K562 (cell line): ENCODE measurements at regions not wholly inside any gene's neighbourhood (a gene's known extent, or its start where the extent isn't known, plus 50 kb on each side); places are given as distances from the start of the nearest gene placed in this dataset.

Experiments used
- ATAC-seq: fragments of 200-7000 bp; cut with Tn5 transposase; 3 replicates; pipeline ENCODE4 v1.9.1; 2020; ENCODE audit warnings: moderate library complexity
- BruUV-seq: library from RNA; stranded (reverse); fragments of 400-500 nt; replicated peaks from 2 replicates; lab custom pipeline; 2021; lab: Mats Ljungman, UMichigan
- CTCF ChIA-PET: fragments of 300-600 bp; formaldehyde crosslinking; extraction: SDS; loops from one replicate; lab custom pipeline; 2021; ENCODE audit warnings: low intra/inter-chr PET ratio; lab: Yijun Ruan, JAX
- POLR2A ChIA-PET: fragments of 300-600, 350-650 bp; sonication (Branson Sonifier 250); formaldehyde crosslinking; extraction: SDS; loops from one replicate; lab custom pipeline; 2021; ENCODE audit warnings: antibody characterized with exemption, inconsistent platforms; lab: Yijun Ruan, JAX
- DNase-seq, 4 experiments: peaks; one replicate each; pipeline versions ENCODE4 v3.0.0 to v3.0.0-alpha.2; 2011 to 2018; ENCODE audit warnings: low spot score in 3 of 4, mixed read lengths in 3 of 4; ENCODE audit errors: extremely low read depth in 1 of 4
- FAIRE-seq: peaks from 2 replicates; lab custom pipeline; 2011; peaks lifted over from hg19 to GRCh38; lab: Jason Lieb, UNC
- H2AFZ ChIP-seq: 2 replicates; pipeline ENCODE4 v1.6.0; 2011; ENCODE audit warnings: low read depth, low read length, control low read depth, inconsistent platforms
- H3K27ac ChIP-seq: fragments of 200-600 bp; 3 replicates; pipeline ENCODE4 v1.8.0; 2011; ENCODE audit warnings: low read depth, mild to moderate bottlenecking, control low read depth, inconsistent platforms, low read length, moderate library complexity, mixed read lengths; ENCODE audit errors: extremely low read depth
- H3K27me3 ChIP-seq, 2 experiments: fragments of 300-600 bp in 1 of 2; 2 replicates in 1 of 2; 3 replicates in 1 of 2; pipeline versions ENCODE4 v1.6.0 to v1.8.0; 2011; ENCODE audit warnings: inconsistent platforms in 2 of 2, low read length in 2 of 2, mild to moderate bottlenecking in 1 of 2, mixed read lengths in 1 of 2, moderate library complexity in 1 of 2; ENCODE audit not compliant: control insufficient read depth in 2 of 2, insufficient read depth in 2 of 2
- H3K36me3 ChIP-seq: fragments of 300-600 bp; 3 replicates; pipeline ENCODE4 v1.8.0; 2011; ENCODE audit warnings: mild to moderate bottlenecking, low read length, inconsistent platforms; ENCODE audit not compliant: control insufficient read depth, insufficient read depth
- H3K4me1 ChIP-seq, 2 experiments: fragments of 200-600 bp in 1 of 2; replicated peaks in 1 of 2; 2 replicates in 1 of 2; 3 replicates in 1 of 2; pipeline versions ENCODE4 v1.5.1 to v1.8.0; 2011; ENCODE audit warnings: inconsistent platforms in 2 of 2, low read length in 2 of 2, mild to moderate bottlenecking in 1 of 2, mixed read lengths in 1 of 2, moderate library complexity in 1 of 2; ENCODE audit not compliant: control insufficient read depth in 2 of 2, insufficient read depth in 2 of 2
- H3K4me2 ChIP-seq: 2 replicates; pipeline ENCODE4 v1.6.1; 2011; ENCODE audit warnings: low read length, control low read depth, inconsistent platforms, mixed read lengths; ENCODE audit not compliant: insufficient read depth
- H3K4me3 ChIP-seq: fragments of 200-600 bp; sonication (generic), shearing (Covaris generic); 2 replicates; pipeline ENCODE4 v1.5.1; 2016; ENCODE audit warnings: control low read depth, inconsistent platforms
- H3K79me2 ChIP-seq: fragments of 200-600 bp; 3 replicates; pipeline ENCODE4 v1.8.0; 2011; ENCODE audit warnings: low read length, inconsistent platforms; ENCODE audit not compliant: control insufficient read depth, insufficient read depth
- H3K9ac ChIP-seq, 2 experiments: 2 replicates each; pipeline versions ENCODE4 v1.6.0 to v1.6.1; 2011; ENCODE audit warnings: low read depth in 2 of 2, low read length in 2 of 2, control low read depth in 1 of 2, inconsistent platforms in 1 of 2, mild to moderate bottlenecking in 1 of 2, mixed read lengths in 1 of 2; ENCODE audit not compliant: insufficient read depth in 1 of 2
- H3K9me1 ChIP-seq: one replicate; pipeline ENCODE4 v1.6.0; 2011; ENCODE audit warnings: inconsistent platforms, mild to moderate bottlenecking, low read length, moderate library complexity; ENCODE audit not compliant: control insufficient read depth, insufficient read depth
- H3K9me3 ChIP-seq: replicated peaks from 2 replicates; pipeline ENCODE4 v1.5.1; 2011; ENCODE audit warnings: low read depth, low read length, inconsistent platforms; ENCODE audit not compliant: control insufficient read depth, insufficient read depth
- H4K20me1 ChIP-seq: replicated peaks from 2 replicates; pipeline ENCODE4 v1.6.1; 2011; ENCODE audit warnings: low read length, inconsistent platforms, mixed read lengths; ENCODE audit not compliant: control insufficient read depth, insufficient read depth
- ARID1B ChIP-seq: fragments of 450-650 bp; IDR thresholded peaks from 2 replicates; pipeline ENCODE4 v1.6.1; 2016; ENCODE audit warnings: antibody characterized with exemption, mild to moderate bottlenecking, inconsistent platforms
- ATF3 ChIP-seq, 2 experiments: fragments of 450-650 bp in 1 of 2; sonication (generic) in 1 of 2; formaldehyde crosslinking in 1 of 2; IDR thresholded peaks in 1 of 2; conservative IDR thresholded peaks in 1 of 2; 2 replicates each; pipeline versions ENCODE4 v1.6.1 to v1.8.1; 2016 to 2023; ENCODE audit warnings: mild to moderate bottlenecking in 2 of 2, moderate library complexity in 2 of 2, inconsistent platforms in 1 of 2, missing genetic modification reagents in 1 of 2
- CREB5 ChIP-seq: fragments of 250-450 bp; sonication (Bioruptor Pico); IDR thresholded peaks from 2 replicates; pipeline ENCODE4 v1.5.0; 2020; ENCODE audit warnings: mild to moderate bottlenecking
- ELK3 ChIP-seq: fragments of 450-650 bp; formaldehyde crosslinking; IDR thresholded peaks from 2 replicates; pipeline ENCODE4 v1.4.0; 2020; ENCODE audit warnings: mild to moderate bottlenecking
- ID3 ChIP-seq, 2 experiments: fragments of 250-450 bp in 1 of 2; fragments of 450-650 bp in 1 of 2; sonication (Bioruptor Pico) in 1 of 2; IDR thresholded peaks; 2 replicates each; pipeline versions ENCODE4 v1.6.1 to v1.8.0; 2016 to 2021; ENCODE audit warnings: mild to moderate bottlenecking in 2 of 2, moderate library complexity in 2 of 2, missing compliant biosample characterization in 1 of 2, missing genetic modification characterization in 1 of 2
- MBD2 ChIP-seq: sonication (generic); IDR thresholded peaks from 2 replicates; pipeline ENCODE4 v1.6.1; 2016; ENCODE audit warnings: low read depth, borderline replicate concordance
- NR2C1 ChIP-seq, 2 experiments: fragments of 450-650 bp; IDR thresholded peaks; 2 replicates each; pipeline ENCODE4 v1.6.1; 2017; ENCODE audit warnings: mild to moderate bottlenecking in 2 of 2, antibody characterized with exemption in 1 of 2, inconsistent platforms in 1 of 2, missing compliant biosample characterization in 1 of 2, missing genetic modification characterization in 1 of 2
- PHB2 ChIP-seq: fragments of 450-650 bp; IDR thresholded peaks from 2 replicates; pipeline ENCODE4 v1.6.1; 2017; ENCODE audit warnings: low read depth
- PTRF ChIP-seq: fragments of 450-650 bp; IDR thresholded peaks from 2 replicates; pipeline ENCODE4 v1.6.1; 2016; ENCODE audit warnings: mild to moderate bottlenecking, missing genetic modification characterization, missing compliant biosample characterization
- PYGO2 ChIP-seq: fragments of 450-650 bp; IDR thresholded peaks from 2 replicates; pipeline ENCODE4 v1.6.1; 2016; ENCODE audit warnings: mild to moderate bottlenecking, missing genetic modification characterization, moderate library complexity, missing compliant biosample characterization
- RNF2 ChIP-seq: sonication (generic); IDR thresholded peaks from 2 replicates; pipeline ENCODE4 v1.6.1; 2016
- USF2 ChIP-seq: sonication (generic); formaldehyde crosslinking; IDR thresholded peaks from 2 replicates; pipeline ENCODE4 v1.5.0; 2020; ENCODE audit warnings: missing genetic modification reagents
- WGBS: fragments of 100-300 bp; shearing (Covaris generic); methylation state at CpG from one replicate; pipeline ENCODE4 v1.1.6; 2016; ENCODE audit warnings: low coverage, mixed read lengths; ENCODE audit not compliant: insufficient coverage; ENCODE audit errors: missing lambda C conversion rate; 5-methylcytosine and 5-hydroxymethylcytosine counted together
- in situ Hi-C: fragments of 300-500 bp; cut with MboI; formaldehyde crosslinking; loops from 4 replicates; pipeline ENCODE4 v1.15.0; 2018; ENCODE audit warnings: inconsistent platforms, mixed read lengths
- intact Hi-C: fragments of 100-400 bp; cut with micrococcal nuclease; formaldehyde crosslinking; loops from 2 replicates; pipeline ENCODE4 v1.14.2; 2022

GRCh38 chr1:65077369-65077768, 70.6 kb upstream of the AK4 start (continued):
- TF ChIP-seq ID3 (CRISPR knock-in tag; IDR thresholded peaks at IDR 0.05): no peak
- no peak for TF ChIP-seq ID3 (tag; IDR thresholded peaks at IDR 0.05)

GRCh38 chr1:65079941-65080340, 68.1 kb upstream of the AK4 start:
- BruUV-seq: no TSS peak
- intact Hi-C loops: no loop called here
- TF ChIP-seq USF2 (CRISPR knock-in tag): no peak
- no peak for TF ChIP-seq RNF2
- TF ChIP-seq PTRF (tag): no peak
- TF ChIP-seq ELK3 (CRISPR knock-in tag): no peak
- 0 out of 2 replicates have a peak, but pooled peaks have one; percentile 15 for TF ChIP-seq ARID1B
- no peak for TF ChIP-seq NR2C1 (IDR thresholded peaks at IDR 0.05)
- TF ChIP-seq NR2C1 (tag; IDR thresholded peaks at IDR 0.05): no peak
- TF ChIP-seq CREB5: no peak
- no peak for TF ChIP-seq MBD2
- TF ChIP-seq PYGO2 (tag): no peak
- TF ChIP-seq ATF3 (IDR thresholded peaks at IDR 0.05): peak; percentile 39; the same call in 1 of the 2 replicates
- no peak for TF ChIP-seq ATF3 (CRISPR knock-in tag; conservative IDR thresholded peaks at IDR 0.05)
- TF ChIP-seq PHB2: no peak

More at GRCh38 chr1:65079941-65080340, 68.1 kb upstream of the AK4 start:
- CTCF ChIA-PET: no interaction called here
- in situ Hi-C loops: loop anchor here (25.0 kb wide), 1 partner anchor 857 kb away; no protein-coding TSS in a partner anchor
- no peak for FAIRE-seq
- H3K9me1 ChIP-seq: no peaks in the 10 kb centered on the region
- WGBS: 38% methylated on average over 5 of the region's 5 CpGs
- H4K20me1 ChIP-seq: no peaks in the 10 kb centered on the region
- no peak overlapping the region for H3K4me3 ChIP-seq
- no peaks in the 10 kb centered on the region for H3K79me2 ChIP-seq
- no peak overlapping the region for H3K9ac ChIP-seq
- H3K4me1 ChIP-seq: peaks cover 5 to 10% of the 10 kb centered on the region in 2 experiments; a peak in 3 of 5 replicates
- no peaks in the 10 kb centered on the region; the same call in 1 of the 2 replicates for H3K9me3 ChIP-seq
- POLR2A ChIA-PET: interaction anchor here (0.9 kb wide), 1 partner anchor 16 kb away, joined by 3 read pairs; no protein-coding TSS in a partner anchor
- no peak for DNase-seq
- no peaks in the 10 kb centered on the region for H3K36me3 ChIP-seq
- H3K27me3 ChIP-seq: no peaks in the 10 kb centered on the region
- H3K27ac ChIP-seq: no peak overlapping the region
- no peak overlapping the region for H3K4me2 ChIP-seq
- ATAC-seq: no peak
- no peak overlapping the region for H2AFZ ChIP-seq
